SK-N-SH treated with all-trans-retinoic acid at 6 μM for 48 hours (cell line): ENCODE measurements at regions not wholly inside any gene's neighbourhood (a gene's known extent, or its start where the extent isn't known, plus 50 kb on each side); places are given as distances from the start of the nearest gene placed in this dataset.

ENCODE experiments used
- ARNTL ChIP-seq: fragments of 450-650 bp; formaldehyde crosslinking; IDR thresholded peaks from 2 replicates; pipeline ENCODE4 v1.5.0; 2020; ENCODE audit warnings: low read depth, mild to moderate bottlenecking, moderate library complexity, borderline replicate concordance
- BACH2 ChIP-seq: fragments of 250-450 bp; sonication (Bioruptor Pico); IDR thresholded peaks from 2 replicates; pipeline ENCODE4 v1.9.0; 2021; ENCODE audit warnings: mild to moderate bottlenecking, borderline replicate concordance
- ISL1 ChIP-seq: fragments of 250-450 bp; sonication (Bioruptor Pico); IDR thresholded peaks from 2 replicates; pipeline ENCODE4 v2.1.2; 2022; ENCODE audit warnings: mild to moderate bottlenecking, moderate library complexity
- POU6F1 ChIP-seq: fragments of 250-450 bp; sonication (Bioruptor Pico); IDR thresholded peaks from 2 replicates; pipeline ENCODE4 v1.8.0; 2021; ENCODE audit warnings: low read depth, mild to moderate bottlenecking, moderate library complexity, borderline replicate concordance
- SNAI2 ChIP-seq: fragments of 250-450 bp; sonication (Bioruptor Pico); IDR thresholded peaks from 2 replicates; pipeline ENCODE4 v1.5.0; 2020; ENCODE audit warnings: mild to moderate bottlenecking, moderate library complexity
- TOX ChIP-seq: fragments of 250-450 bp; sonication (Bioruptor Pico); IDR thresholded peaks from 2 replicates; pipeline ENCODE4 v1.8.0; 2021; ENCODE audit warnings: mild to moderate bottlenecking, moderate library complexity, borderline replicate concordance
- ZFP3 ChIP-seq: fragments of 250-450 bp; sonication (Bioruptor Pico); IDR thresholded peaks from 2 replicates; pipeline ENCODE4 v1.5.0; 2020; ENCODE audit warnings: mild to moderate bottlenecking, moderate library complexity
- ZFP30 ChIP-seq: fragments of 450-650 bp; formaldehyde crosslinking; IDR thresholded peaks from 2 replicates; pipeline ENCODE4 v1.5.0; 2022; ENCODE audit warnings: mild to moderate bottlenecking, moderate library complexity
- ZNF565 ChIP-seq: fragments of 450-650 bp; formaldehyde crosslinking; conservative IDR thresholded peaks from 2 replicates; pipeline ENCODE4 v1.5.0; 2020; ENCODE audit warnings: low read depth, mild to moderate bottlenecking, moderate library complexity
- ZNF8 ChIP-seq: fragments of 450-650 bp; formaldehyde crosslinking; IDR thresholded peaks from 2 replicates; pipeline ENCODE4 v1.5.0; 2020; ENCODE audit warnings: mild to moderate bottlenecking, moderate library complexity
- TF ChIP-seq, protein P1 (sequence below): fragments of 250-450 bp; sonication (Bioruptor Pico); IDR thresholded peaks from 2 replicates; pipeline ENCODE4 v1.8.0; 2020; ENCODE audit warnings: mild to moderate bottlenecking, moderate library complexity, borderline replicate concordance
- TF ChIP-seq, protein P2 (sequence below): fragments of 250-450 bp; sonication (Bioruptor Pico); IDR thresholded peaks from 2 replicates; pipeline ENCODE4 v1.5.1; 2020; ENCODE audit warnings: low read depth, mild to moderate bottlenecking, moderate library complexity

- TF ChIP-seq ZFP30 (CRISPR knock-in tag), result no peak
- TF ChIP-seq POU6F1 (CRISPR knock-in tag), result no peak
- TF ChIP-seq, protein P1, sequence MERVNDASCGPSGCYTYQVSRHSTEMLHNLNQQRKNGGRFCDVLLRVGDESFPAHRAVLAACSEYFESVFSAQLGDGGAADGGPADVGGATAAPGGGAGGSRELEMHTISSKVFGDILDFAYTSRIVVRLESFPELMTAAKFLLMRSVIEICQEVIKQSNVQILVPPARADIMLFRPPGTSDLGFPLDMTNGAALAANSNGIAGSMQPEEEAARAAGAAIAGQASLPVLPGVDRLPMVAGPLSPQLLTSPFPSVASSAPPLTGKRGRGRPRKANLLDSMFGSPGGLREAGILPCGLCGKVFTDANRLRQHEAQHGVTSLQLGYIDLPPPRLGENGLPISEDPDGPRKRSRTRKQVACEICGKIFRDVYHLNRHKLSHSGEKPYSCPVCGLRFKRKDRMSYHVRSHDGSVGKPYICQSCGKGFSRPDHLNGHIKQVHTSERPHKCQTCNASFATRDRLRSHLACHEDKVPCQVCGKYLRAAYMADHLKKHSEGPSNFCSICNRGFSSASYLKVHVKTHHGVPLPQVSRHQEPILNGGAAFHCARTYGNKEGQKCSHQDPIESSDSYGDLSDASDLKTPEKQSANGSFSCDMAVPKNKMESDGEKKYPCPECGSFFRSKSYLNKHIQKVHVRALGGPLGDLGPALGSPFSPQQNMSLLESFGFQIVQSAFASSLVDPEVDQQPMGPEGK (CRISPR knock-in tag), result no peak
- TF ChIP-seq TOX (CRISPR knock-in tag), result no peak
- TF ChIP-seq ZNF565 (CRISPR knock-in tag), result no peak
- TF ChIP-seq ZFP3 (CRISPR knock-in tag), result no peak
- no peak for TF ChIP-seq ISL1
- no peak for TF ChIP-seq BACH2 (CRISPR knock-in tag)
- no peak for TF ChIP-seq ZNF8 (CRISPR knock-in tag)
- TF ChIP-seq, protein P2, sequence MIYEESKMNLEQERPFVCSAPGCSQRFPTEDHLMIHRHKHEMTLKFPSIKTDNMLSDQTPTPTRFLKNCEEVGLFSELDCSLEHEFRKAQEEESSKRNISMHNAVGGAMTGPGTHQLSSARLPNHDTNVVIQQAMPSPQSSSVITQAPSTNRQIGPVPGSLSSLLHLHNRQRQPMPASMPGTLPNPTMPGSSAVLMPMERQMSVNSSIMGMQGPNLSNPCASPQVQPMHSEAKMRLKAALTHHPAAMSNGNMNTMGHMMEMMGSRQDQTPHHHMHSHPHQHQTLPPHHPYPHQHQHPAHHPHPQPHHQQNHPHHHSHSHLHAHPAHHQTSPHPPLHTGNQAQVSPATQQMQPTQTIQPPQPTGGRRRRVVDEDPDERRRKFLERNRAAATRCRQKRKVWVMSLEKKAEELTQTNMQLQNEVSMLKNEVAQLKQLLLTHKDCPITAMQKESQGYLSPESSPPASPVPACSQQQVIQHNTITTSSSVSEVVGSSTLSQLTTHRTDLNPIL, result no peak
- no peak for TF ChIP-seq SNAI2 (CRISPR knock-in tag)
- TF ChIP-seq ARNTL (CRISPR knock-in tag), result no peak
These were observed 888.5 kb upstream of the SORCS1 start for GRCh38 chr10:108052981-108053380.
